GM18505 (cell line): ENCODE measurements at regions not wholly inside any gene's neighbourhood (a gene's known extent, or its start where the extent isn't known, plus 50 kb on each side); places are given as distances from the start of the nearest gene placed in this dataset.

ENCODE experiments used
- ATAC-seq: cut with Tn5 transposase; IDR thresholded peaks from one replicate; pipeline ENCODE4 v1.9.1; 2021; ENCODE audit not compliant: unreplicated experiment
- POLR2A ChIP-seq: IDR thresholded peaks from 4 replicates; pipeline ENCODE4 v1.6.1; 2011; ENCODE audit warnings: borderline replicate concordance; ENCODE audit not compliant: insufficient read depth, insufficient read length; ENCODE audit errors: extremely low read depth

GRCh38 chr4:133982533-133983224, 218.9 kb downstream of the PABPC4L start:
- no peak for ATAC-seq
- no peak for TF ChIP-seq POLR2A

GRCh38 chr4:133981327-133981726, 220.3 kb downstream of the PABPC4L start:
- TF ChIP-seq POLR2A = no peak
- no peak for ATAC-seq

GRCh38 chr4:133972586-133972985, 229.0 kb downstream of the PABPC4L start:
- no peak for TF ChIP-seq POLR2A
- ATAC-seq = no peak

GRCh38 chr4:133969202-133969848, 232.3 kb downstream of the PABPC4L start:
- no peak for TF ChIP-seq POLR2A
- ATAC-seq = no peak

- TF ChIP-seq POLR2A = no peak
- ATAC-seq = no peak
Measured at GRCh38 chr4:133968174-133968573, 233.4 kb downstream of the PABPC4L start.

GRCh38 chr4:133960975-133961374, 240.6 kb downstream of the PABPC4L start:
- ATAC-seq = no peak
- no peak for TF ChIP-seq POLR2A

GRCh38 chr4:133943081-133943480, 258.5 kb downstream of the PABPC4L start:
- ATAC-seq = no peak
- TF ChIP-seq POLR2A = no peak

- ATAC-seq = no peak
- no peak for TF ChIP-seq POLR2A
Measured at GRCh38 chr4:133938061-133938460, 263.5 kb downstream of the PABPC4L start.

- ATAC-seq = no peak
- no peak for TF ChIP-seq POLR2A
Measured at GRCh38 chr4:133929531-133930239, 271.9 kb downstream of the PABPC4L start.

GRCh38 chr4:133921280-133922195, 280.1 kb downstream of the PABPC4L start:
- no peak for TF ChIP-seq POLR2A
- no peak for ATAC-seq

- no peak for ATAC-seq
- no peak for TF ChIP-seq POLR2A
Measured at GRCh38 chr4:133920236-133920635, 281.4 kb downstream of the PABPC4L start.

GRCh38 chr4:133910165-133910564, 291.4 kb downstream of the PABPC4L start:
- TF ChIP-seq POLR2A = no peak
- ATAC-seq = no peak

- TF ChIP-seq POLR2A = no peak
- no peak for ATAC-seq
Measured at GRCh38 chr4:133903029-133903428, 298.6 kb downstream of the PABPC4L start.
